HepG2 (cell line): ENCODE measurements at regions not wholly inside any gene's neighbourhood (a gene's known extent, or its start where the extent isn't known, plus 50 kb on each side); places are given as distances from the start of the nearest gene placed in this dataset.

Experiments
- GABPB1 ChIP-seq: IDR thresholded peaks from 2 replicates; pipeline ENCODE4 v1.6.1; 2016; ENCODE audit warnings: mild to moderate bottlenecking, missing genetic modification reagents, moderate library complexity, missing compliant biosample characterization
- GATA4 ChIP-seq: sonication (generic); IDR thresholded peaks from 2 replicates; pipeline ENCODE4 v1.6.1; 2016; ENCODE audit warnings: antibody characterized with exemption, low read depth, borderline replicate concordance
- IRF2 ChIP-seq: IDR thresholded peaks from 2 replicates; pipeline ENCODE4 v1.6.1; 2018; ENCODE audit warnings: missing genetic modification reagents, missing compliant biosample characterization
- SNAPC2 ChIP-seq: sonication (generic); formaldehyde crosslinking; IDR thresholded peaks from 2 replicates; pipeline ENCODE4 v1.8.1; 2022; ENCODE audit warnings: mild to moderate bottlenecking, missing genetic modification reagents
- YY1 ChIP-seq: IDR thresholded peaks from 2 replicates; pipeline ENCODE4 v1.6.1; 2011; ENCODE audit warnings: low read length, low read depth, moderate library complexity, mild to moderate bottlenecking; ENCODE audit not compliant: insufficient read depth, insufficient replicate concordance
- ZNF274 ChIP-seq: sonication (generic); formaldehyde crosslinking; IDR thresholded peaks from 2 replicates; pipeline ENCODE4 v1.5.1; 2020; ENCODE audit warnings: mild to moderate bottlenecking, missing genetic modification reagents
- TF ChIP-seq, protein P1 (sequence below): sonication (generic); formaldehyde crosslinking; conservative IDR thresholded peaks from 2 replicates; pipeline ENCODE4 v1.8.0; 2022; ENCODE audit warnings: missing genetic modification reagents
- TF ChIP-seq, protein P2 (sequence below): conservative IDR thresholded peaks from 2 replicates; pipeline ENCODE4 v1.6.1; 2018; ENCODE audit warnings: missing genetic modification reagents
- TF ChIP-seq, protein P3 (sequence below): sonication (generic); formaldehyde crosslinking; IDR thresholded peaks from 2 replicates; pipeline ENCODE4 v1.5.0; 2020; ENCODE audit warnings: mild to moderate bottlenecking, missing genetic modification reagents, moderate library complexity
- TF ChIP-seq, protein P4 (sequence below): sonication (generic); formaldehyde crosslinking; IDR thresholded peaks from 2 replicates; pipeline ENCODE4 v1.4.0; 2020; ENCODE audit warnings: mild to moderate bottlenecking, missing genetic modification reagents

DNA sequence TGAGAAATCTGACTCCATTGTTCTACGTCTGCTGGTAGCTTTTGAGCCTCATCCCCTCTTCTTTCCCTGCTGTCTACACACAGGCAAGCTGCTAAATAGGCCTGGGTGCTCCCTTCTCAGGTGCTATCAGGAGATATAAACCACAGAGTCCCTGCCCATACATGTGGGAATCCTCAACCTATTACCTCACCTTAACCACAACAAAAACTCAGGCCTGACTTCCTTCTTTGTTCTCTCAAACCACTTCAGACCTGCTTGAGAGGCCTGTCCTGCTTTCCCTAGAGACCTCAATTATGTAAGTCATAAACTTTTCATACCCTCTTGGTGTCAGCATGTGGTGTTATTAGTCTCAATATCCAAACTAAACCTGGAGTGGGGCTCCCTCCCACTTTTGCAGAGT lies 75.0 kb upstream of the MAGI2 start:
- no peak for TF ChIP-seq IRF2 (CRISPR knock-in tag)
- TF ChIP-seq ZNF274 (CRISPR knock-in tag) = no peak
- TF ChIP-seq GATA4 = no peak
- TF ChIP-seq, protein P1, sequence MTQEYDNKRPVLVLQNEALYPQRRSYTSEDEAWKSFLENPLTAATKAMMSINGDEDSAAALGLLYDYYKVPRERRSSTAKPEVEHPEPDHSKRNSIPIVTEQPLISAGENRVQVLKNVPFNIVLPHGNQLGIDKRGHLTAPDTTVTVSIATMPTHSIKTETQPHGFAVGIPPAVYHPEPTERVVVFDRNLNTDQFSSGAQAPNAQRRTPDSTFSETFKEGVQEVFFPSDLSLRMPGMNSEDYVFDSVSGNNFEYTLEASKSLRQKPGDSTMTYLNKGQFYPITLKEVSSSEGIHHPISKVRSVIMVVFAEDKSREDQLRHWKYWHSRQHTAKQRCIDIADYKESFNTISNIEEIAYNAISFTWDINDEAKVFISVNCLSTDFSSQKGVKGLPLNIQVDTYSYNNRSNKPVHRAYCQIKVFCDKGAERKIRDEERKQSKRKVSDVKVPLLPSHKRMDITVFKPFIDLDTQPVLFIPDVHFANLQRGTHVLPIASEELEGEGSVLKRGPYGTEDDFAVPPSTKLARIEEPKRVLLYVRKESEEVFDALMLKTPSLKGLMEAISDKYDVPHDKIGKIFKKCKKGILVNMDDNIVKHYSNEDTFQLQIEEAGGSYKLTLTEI = no peak
- no peak for TF ChIP-seq GABPB1 (CRISPR knock-in tag)
- TF ChIP-seq, protein P2, sequence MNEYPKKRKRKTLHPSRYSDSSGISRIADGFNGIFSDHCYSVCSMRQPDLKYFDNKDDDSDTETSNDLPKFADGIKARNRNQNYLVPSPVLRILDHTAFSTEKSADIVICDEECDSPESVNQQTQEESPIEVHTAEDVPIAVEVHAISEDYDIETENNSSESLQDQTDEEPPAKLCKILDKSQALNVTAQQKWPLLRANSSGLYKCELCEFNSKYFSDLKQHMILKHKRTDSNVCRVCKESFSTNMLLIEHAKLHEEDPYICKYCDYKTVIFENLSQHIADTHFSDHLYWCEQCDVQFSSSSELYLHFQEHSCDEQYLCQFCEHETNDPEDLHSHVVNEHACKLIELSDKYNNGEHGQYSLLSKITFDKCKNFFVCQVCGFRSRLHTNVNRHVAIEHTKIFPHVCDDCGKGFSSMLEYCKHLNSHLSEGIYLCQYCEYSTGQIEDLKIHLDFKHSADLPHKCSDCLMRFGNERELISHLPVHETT (CRISPR knock-in tag) = no peak
- no peak for TF ChIP-seq YY1
- no peak for TF ChIP-seq SNAPC2 (CRISPR knock-in tag)
- TF ChIP-seq, protein P3, sequence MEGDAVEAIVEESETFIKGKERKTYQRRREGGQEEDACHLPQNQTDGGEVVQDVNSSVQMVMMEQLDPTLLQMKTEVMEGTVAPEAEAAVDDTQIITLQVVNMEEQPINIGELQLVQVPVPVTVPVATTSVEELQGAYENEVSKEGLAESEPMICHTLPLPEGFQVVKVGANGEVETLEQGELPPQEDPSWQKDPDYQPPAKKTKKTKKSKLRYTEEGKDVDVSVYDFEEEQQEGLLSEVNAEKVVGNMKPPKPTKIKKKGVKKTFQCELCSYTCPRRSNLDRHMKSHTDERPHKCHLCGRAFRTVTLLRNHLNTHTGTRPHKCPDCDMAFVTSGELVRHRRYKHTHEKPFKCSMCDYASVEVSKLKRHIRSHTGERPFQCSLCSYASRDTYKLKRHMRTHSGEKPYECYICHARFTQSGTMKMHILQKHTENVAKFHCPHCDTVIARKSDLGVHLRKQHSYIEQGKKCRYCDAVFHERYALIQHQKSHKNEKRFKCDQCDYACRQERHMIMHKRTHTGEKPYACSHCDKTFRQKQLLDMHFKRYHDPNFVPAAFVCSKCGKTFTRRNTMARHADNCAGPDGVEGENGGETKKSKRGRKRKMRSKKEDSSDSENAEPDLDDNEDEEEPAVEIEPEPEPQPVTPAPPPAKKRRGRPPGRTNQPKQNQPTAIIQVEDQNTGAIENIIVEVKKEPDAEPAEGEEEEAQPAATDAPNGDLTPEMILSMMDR (CRISPR knock-in tag) = no peak
- TF ChIP-seq, protein P4, sequence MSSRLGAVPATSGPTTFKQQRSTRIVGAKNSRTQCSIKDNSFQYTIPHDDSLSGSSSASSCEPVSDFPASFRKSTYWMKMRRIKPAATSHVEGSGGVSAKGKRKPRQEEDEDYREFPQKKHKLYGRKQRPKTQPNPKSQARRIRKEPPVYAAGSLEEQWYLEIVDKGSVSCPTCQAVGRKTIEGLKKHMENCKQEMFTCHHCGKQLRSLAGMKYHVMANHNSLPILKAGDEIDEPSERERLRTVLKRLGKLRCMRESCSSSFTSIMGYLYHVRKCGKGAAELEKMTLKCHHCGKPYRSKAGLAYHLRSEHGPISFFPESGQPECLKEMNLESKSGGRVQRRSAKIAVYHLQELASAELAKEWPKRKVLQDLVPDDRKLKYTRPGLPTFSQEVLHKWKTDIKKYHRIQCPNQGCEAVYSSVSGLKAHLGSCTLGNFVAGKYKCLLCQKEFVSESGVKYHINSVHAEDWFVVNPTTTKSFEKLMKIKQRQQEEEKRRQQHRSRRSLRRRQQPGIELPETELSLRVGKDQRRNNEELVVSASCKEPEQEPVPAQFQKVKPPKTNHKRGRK (CRISPR knock-in tag) = no peak
